ENCODE measurements at regions not wholly inside any gene's neighbourhood (a gene's known extent, or its start where the extent isn't known, plus 50 kb on each side); places are given as distances from the start of the nearest gene placed in this dataset.
A peak's percentile ranks its signal among the peaks of the same experiment; 100 is the strongest.

GRCh38 chr6:71107911-71108420 is 151.1 kb upstream of the B3GAT2 start:
- peak; percentile 83 for DNase-seq (ENCODE audit: low read depth)
- TF ChIP-seq CTCF (IDR thresholded peaks at IDR 0.05; ENCODE audit: low read length, missing control alignments): no peak

GRCh38 chr6:71114544-71114943 is 157.7 kb upstream of the B3GAT2 start:
- no peak overlapping the region for H3K4me3 ChIP-seq (replicated peaks; ENCODE audit: low read depth, low read length)
- DNase-seq (ENCODE audit: low read depth): no peak
- no peak for TF ChIP-seq CTCF (IDR thresholded peaks at IDR 0.05; ENCODE audit: low read length, missing control alignments)

More at GRCh38 chr6:71107911-71108420, 151.1 kb upstream of the B3GAT2 start:
- peak overlapping the region; percentile 19 for H3K4me3 ChIP-seq (replicated peaks; ENCODE audit: low read depth, low read length)

- no peak overlapping the region for H3K4me3 ChIP-seq (replicated peaks; ENCODE audit: low read depth, low read length)
- no peak for TF ChIP-seq CTCF (IDR thresholded peaks at IDR 0.05; ENCODE audit: low read length, missing control alignments)
- no peak for DNase-seq (ENCODE audit: low read depth)
Observed at GRCh38 chr6:71114986-71115385, 158.1 kb upstream of the B3GAT2 start.

GRCh38 chr6:71119560-71119959 is 162.7 kb upstream of the B3GAT2 start:
- H3K4me3 ChIP-seq (replicated peaks; ENCODE audit: low read depth, low read length): no peak overlapping the region
- no peak for DNase-seq (ENCODE audit: low read depth)
- no peak for TF ChIP-seq CTCF (IDR thresholded peaks at IDR 0.05; ENCODE audit: low read length, missing control alignments)

- TF ChIP-seq CTCF (IDR thresholded peaks at IDR 0.05; ENCODE audit: low read length, missing control alignments): no peak
- H3K4me3 ChIP-seq (replicated peaks; ENCODE audit: low read depth, low read length): no peak overlapping the region
- peak; percentile 50 for DNase-seq (ENCODE audit: low read depth)
Observed at GRCh38 chr6:71123051-71123450, 165.6 kb upstream of the OGFRL1 start.

- TF ChIP-seq CTCF (IDR thresholded peaks at IDR 0.05; ENCODE audit: low read length, missing control alignments): no peak
- DNase-seq (ENCODE audit: low read depth): peak; percentile 28
- no peak overlapping the region for H3K4me3 ChIP-seq (replicated peaks; ENCODE audit: low read depth, low read length)
Observed at GRCh38 chr6:71124340-71124739, 164.3 kb upstream of the OGFRL1 start.

GRCh38 chr6:71125216-71125615 is 163.4 kb upstream of the OGFRL1 start:
- no peak overlapping the region for H3K4me3 ChIP-seq (replicated peaks; ENCODE audit: low read depth, low read length)
- TF ChIP-seq CTCF (IDR thresholded peaks at IDR 0.05; ENCODE audit: low read length, missing control alignments): no peak
- no peak for DNase-seq (ENCODE audit: low read depth)

All from fibroblast of pulmonary artery (primary cell).